H9 (cell line): ENCODE measurements at regions not wholly inside any gene's neighbourhood (a gene's known extent, or its start where the extent isn't known, plus 50 kb on each side); places are given as distances from the start of the nearest gene placed in this dataset.

Experiments
- DNase-seq: peaks from one replicate; pipeline ENCODE4 v3.0.0-alpha.2; 2017
- H2AFZ ChIP-seq: one replicate; pipeline ENCODE4 v1.6.1; 2013; ENCODE audit warnings: mild to moderate bottlenecking, low read length, control low read depth, moderate library complexity
- H2AK5ac ChIP-seq: 2 replicates; pipeline ENCODE4 v1.6.1; 2013; ENCODE audit warnings: low read length, control low read depth, mixed read lengths; ENCODE audit not compliant: insufficient read length
- H2BK120ac ChIP-seq: one replicate; pipeline ENCODE4 v1.6.1; 2013; ENCODE audit warnings: low read depth, mild to moderate bottlenecking, low read length, control low read depth, inconsistent platforms; ENCODE audit not compliant: poor library complexity, severe bottlenecking
- H2BK12ac ChIP-seq: 2 replicates; pipeline ENCODE4 v1.6.1; 2013; ENCODE audit warnings: low read length, control low read depth, mixed read lengths, low read depth; ENCODE audit not compliant: insufficient read length
- H2BK15ac ChIP-seq: 2 replicates; pipeline ENCODE4 v1.6.1; 2013; ENCODE audit warnings: low read depth, low read length, control low read depth
- H2BK20ac ChIP-seq: one replicate; pipeline ENCODE4 v1.6.1; 2013; ENCODE audit warnings: low read depth, mild to moderate bottlenecking, low read length, control low read depth, inconsistent platforms; ENCODE audit not compliant: poor library complexity, severe bottlenecking
- H2BK5ac ChIP-seq: 2 replicates; pipeline ENCODE4 v1.6.1; 2013; ENCODE audit warnings: low read length, control low read depth, mixed read lengths; ENCODE audit not compliant: insufficient read length
- H3K14ac ChIP-seq: 2 replicates; pipeline ENCODE4 v1.6.1; 2013; ENCODE audit warnings: low read length, control low read depth; ENCODE audit not compliant: insufficient read depth
- H3K18ac ChIP-seq: 2 replicates; pipeline ENCODE4 v1.6.1; 2013; ENCODE audit warnings: low read depth, mild to moderate bottlenecking, mixed read lengths, low read length, control low read depth; ENCODE audit not compliant: insufficient read length
- H3K23ac ChIP-seq: 2 replicates; pipeline ENCODE4 v1.6.1; 2013; ENCODE audit warnings: low read length, control low read depth, mixed read lengths, low read depth; ENCODE audit not compliant: insufficient read length
- H3K23me2 ChIP-seq: 2 replicates; pipeline ENCODE4 v1.6.1; 2013; ENCODE audit warnings: low read depth, mild to moderate bottlenecking, mixed read lengths, low read length, control low read depth; ENCODE audit not compliant: insufficient read length, poor library complexity, severe bottlenecking
- H3K27ac ChIP-seq: 2 replicates; pipeline ENCODE4 v1.5.1; 2013; ENCODE audit warnings: low read length, control low read depth, mixed read lengths, low read depth; ENCODE audit not compliant: insufficient read length
- H3K27me3 ChIP-seq: 2 replicates; pipeline ENCODE4 v1.6.1; 2013; ENCODE audit warnings: low read length, control low read depth, inconsistent platforms; ENCODE audit not compliant: insufficient read depth
- H3K4ac ChIP-seq: 2 replicates; pipeline ENCODE4 v1.6.1; 2013; ENCODE audit warnings: low read depth, mild to moderate bottlenecking, control low read depth, inconsistent platforms, low read length, moderate library complexity
- H3K4me1 ChIP-seq: 2 replicates; pipeline ENCODE4 v1.6.1; 2013; ENCODE audit warnings: low read length, control low read depth, inconsistent platforms; ENCODE audit not compliant: insufficient read depth
- H3K4me2 ChIP-seq: 2 replicates; pipeline ENCODE4 v1.6.1; 2013; ENCODE audit warnings: low read length, control low read depth, mixed read lengths; ENCODE audit not compliant: insufficient read length, insufficient read depth
- H3K56ac ChIP-seq: 2 replicates; pipeline ENCODE4 v1.6.1; 2013; ENCODE audit warnings: low read depth, mild to moderate bottlenecking, mixed read lengths, low read length, control low read depth; ENCODE audit not compliant: insufficient read length
- H3K79me1 ChIP-seq: 2 replicates; pipeline ENCODE4 v1.6.1; 2013; ENCODE audit warnings: low read depth, mild to moderate bottlenecking, moderate library complexity, low read length, control low read depth, inconsistent platforms; ENCODE audit not compliant: insufficient read depth, poor library complexity, severe bottlenecking
- H3K79me2 ChIP-seq: 2 replicates; pipeline ENCODE4 v1.6.1; 2013; ENCODE audit warnings: low read length, control low read depth, inconsistent platforms; ENCODE audit not compliant: insufficient read depth
- H3K9ac ChIP-seq: 2 replicates; pipeline ENCODE4 v1.6.1; 2013; ENCODE audit warnings: low read length, control low read depth, mixed read lengths; ENCODE audit not compliant: insufficient read length; ENCODE audit errors: extremely low read depth
- H3K9me3 ChIP-seq: one replicate; pipeline ENCODE4 v1.6.1; 2013; ENCODE audit warnings: low read depth, low read length, inconsistent platforms; ENCODE audit not compliant: control insufficient read depth
- H3T11ph ChIP-seq: one replicate; pipeline ENCODE4 v1.6.1; 2013; ENCODE audit warnings: mild to moderate bottlenecking, low read length, control low read depth, inconsistent platforms
- H4K20me1 ChIP-seq: one replicate; pipeline ENCODE4 v1.6.1; 2013; ENCODE audit not compliant: control insufficient read depth, insufficient read length, insufficient read depth
- H4K5ac ChIP-seq: 2 replicates; pipeline ENCODE4 v1.6.1; 2013; ENCODE audit warnings: low read depth, mild to moderate bottlenecking, mixed read lengths, low read length, control low read depth; ENCODE audit not compliant: insufficient read length
- H4K8ac ChIP-seq: replicated peaks from 2 replicates; pipeline ENCODE4 v1.6.1; 2013; ENCODE audit warnings: low read length, control low read depth, mixed read lengths, low read depth; ENCODE audit not compliant: insufficient read length
- H4K91ac ChIP-seq: 2 replicates; pipeline ENCODE4 v1.6.1; 2013; ENCODE audit warnings: low read depth, mild to moderate bottlenecking, moderate library complexity, mixed read lengths, low read length, control low read depth; ENCODE audit not compliant: insufficient read length
- H3K27ac Mint-ChIP-seq, 3 experiments: 2 replicates in 2 of 3; 3 replicates in 1 of 3; pipeline ENCODE4 v1.8.0; 2020 to 2021; ENCODE audit warnings: mixed read lengths in 3 of 3, mild to moderate bottlenecking in 1 of 3, moderate library complexity in 1 of 3
- H3K27me3 Mint-ChIP-seq: 2 replicates; pipeline ENCODE4 v1.8.0; 2021; ENCODE audit warnings: low read depth, mild to moderate bottlenecking, moderate library complexity, mixed read lengths
- H3K36me3 Mint-ChIP-seq, 3 experiments: 2 replicates in 2 of 3; 3 replicates in 1 of 3; pipeline ENCODE4 v1.8.0; 2020 to 2021; ENCODE audit warnings: low read depth in 3 of 3, mixed read lengths in 3 of 3; ENCODE audit not compliant: insufficient read depth in 1 of 3
- H3K4me1 Mint-ChIP-seq, 2 experiments: 2 replicates each; pipeline ENCODE4 v1.8.0; 2020; ENCODE audit warnings: mixed read lengths in 2 of 2
- H3K4me3 Mint-ChIP-seq, 2 experiments: 2 replicates in 1 of 2; 3 replicates in 1 of 2; pipeline ENCODE4 v1.8.0; 2020 to 2021; ENCODE audit warnings: mild to moderate bottlenecking in 2 of 2, mixed read lengths in 2 of 2, moderate library complexity in 1 of 2
- H3K9me3 Mint-ChIP-seq, 2 experiments: 2 replicates in 1 of 2; 3 replicates in 1 of 2; pipeline ENCODE4 v1.8.0; 2020; ENCODE audit warnings: mild to moderate bottlenecking in 2 of 2, mixed read lengths in 2 of 2, moderate library complexity in 1 of 2
- CTCF ChIP-seq: fragments of 200-600 bp; sonication (generic); conservative IDR thresholded peaks from 3 replicates; pipeline ENCODE4 v1.8.0; 2021; ENCODE audit warnings: antibody characterized with exemption, mild to moderate bottlenecking
- WGBS: extraction: QIAGEN DNeasy Blood & Tissue Kit; methylation state at CpG from one replicate; pipeline ENCODE4 v1.1.7; 2013; ENCODE audit warnings: missing lambda C conversion rate, low lambda C conversion rate, mixed read lengths; ENCODE audit not compliant: insufficient read length; ENCODE audit errors: extremely low coverage; 5-methylcytosine and 5-hydroxymethylcytosine counted together

GRCh38 chr12:92463171-92463570 lies 239.6 kb upstream of the PLEKHG7 start:
- no peak overlapping the region for H2BK120ac ChIP-seq
- no peak overlapping the region for H4K5ac ChIP-seq
- H2BK5ac ChIP-seq, result no peak overlapping the region
- H3T11ph ChIP-seq, result no peak overlapping the region
- TF ChIP-seq CTCF, result no peak
- no peak overlapping the region for H3K4ac ChIP-seq
- H3K4me1 Mint-ChIP-seq, result peaks cover 53 to 57% of the 10 kb centered on the region in 2 experiments
- H3K36me3 Mint-ChIP-seq, result peaks cover 3 to 13% (median 3%) of the 10 kb centered on the region in 3 experiments; a peak in 5 of 7 replicates
- no peak overlapping the region for H4K91ac ChIP-seq
- no peak for DNase-seq
- no peaks in the 10 kb centered on the region for H3K9me3 ChIP-seq
- no peak overlapping the region for H3K56ac ChIP-seq
- H2AFZ ChIP-seq, result no peak overlapping the region
- no peak overlapping the region for H2BK15ac ChIP-seq
- H3K27ac ChIP-seq, result no peak overlapping the region
- H3K23me2 ChIP-seq, result no peaks in the 10 kb centered on the region
- no peak overlapping the region for H3K14ac ChIP-seq
- no peaks in the 10 kb centered on the region for H3K79me2 ChIP-seq
- no CpG with 5 or more reads among the region's 2 CpGs for WGBS
- no peak overlapping the region for H2BK12ac ChIP-seq
- peaks cover 4 to 10% of the 10 kb centered on the region in 2 experiments; a peak in 4 of 5 replicates for H3K9me3 Mint-ChIP-seq
- no peak overlapping the region for H2AK5ac ChIP-seq
- no peak overlapping the region for H3K27ac Mint-ChIP-seq
- H4K20me1 ChIP-seq, result no peaks in the 10 kb centered on the region
- H3K23ac ChIP-seq, result no peak overlapping the region
- no peaks in the 10 kb centered on the region for H3K27me3 ChIP-seq
- peaks cover 14% of the 10 kb centered on the region; the same call in 1 of the 2 replicates for H3K4me1 ChIP-seq
- H3K4me2 ChIP-seq, result no peak overlapping the region
- no peaks in the 10 kb centered on the region for H3K79me1 ChIP-seq
- H3K9ac ChIP-seq, result no peak overlapping the region
- no peak overlapping the region for H4K8ac ChIP-seq
- no peak overlapping the region for H3K4me3 Mint-ChIP-seq
- H3K27me3 Mint-ChIP-seq, result no peaks in the 10 kb centered on the region
- no peak overlapping the region for H2BK20ac ChIP-seq
- no peak overlapping the region for H3K18ac ChIP-seq
